Activated CD4-positive, CD25-positive, alpha-beta regulatory T cell (primary cell): ENCODE measurements at regions not wholly inside any gene's neighbourhood (a gene's known extent, or its start where the extent isn't known, plus 50 kb on each side); places are given as distances from the start of the nearest gene placed in this dataset.

ENCODE experiments used
- DNase-seq, 4 experiments: peaks; one replicate each; lab custom pipeline; 2025; lab: John Stamatoyannopoulos, UW

DNA sequence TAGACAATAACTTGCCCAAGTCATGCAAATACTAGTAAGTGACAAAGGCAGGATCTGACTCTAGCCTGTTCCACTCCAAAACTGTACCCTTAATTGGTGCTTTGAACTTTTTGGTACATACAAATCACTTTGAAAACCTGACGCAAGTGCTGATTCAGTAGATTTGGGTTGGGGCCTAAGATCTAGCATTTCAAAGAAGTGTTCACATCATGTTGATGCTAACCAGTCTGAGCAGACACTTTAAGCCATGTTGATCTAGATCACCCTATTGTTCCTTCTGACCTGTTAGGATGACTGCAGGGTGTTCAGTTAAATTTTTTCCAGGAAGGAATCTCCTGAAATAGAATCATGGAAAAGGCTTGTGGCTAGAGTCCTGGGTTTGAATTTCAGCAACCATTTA is 57.7 kb upstream of the CPEB4 start:
- DNase-seq: no peak

DNA sequence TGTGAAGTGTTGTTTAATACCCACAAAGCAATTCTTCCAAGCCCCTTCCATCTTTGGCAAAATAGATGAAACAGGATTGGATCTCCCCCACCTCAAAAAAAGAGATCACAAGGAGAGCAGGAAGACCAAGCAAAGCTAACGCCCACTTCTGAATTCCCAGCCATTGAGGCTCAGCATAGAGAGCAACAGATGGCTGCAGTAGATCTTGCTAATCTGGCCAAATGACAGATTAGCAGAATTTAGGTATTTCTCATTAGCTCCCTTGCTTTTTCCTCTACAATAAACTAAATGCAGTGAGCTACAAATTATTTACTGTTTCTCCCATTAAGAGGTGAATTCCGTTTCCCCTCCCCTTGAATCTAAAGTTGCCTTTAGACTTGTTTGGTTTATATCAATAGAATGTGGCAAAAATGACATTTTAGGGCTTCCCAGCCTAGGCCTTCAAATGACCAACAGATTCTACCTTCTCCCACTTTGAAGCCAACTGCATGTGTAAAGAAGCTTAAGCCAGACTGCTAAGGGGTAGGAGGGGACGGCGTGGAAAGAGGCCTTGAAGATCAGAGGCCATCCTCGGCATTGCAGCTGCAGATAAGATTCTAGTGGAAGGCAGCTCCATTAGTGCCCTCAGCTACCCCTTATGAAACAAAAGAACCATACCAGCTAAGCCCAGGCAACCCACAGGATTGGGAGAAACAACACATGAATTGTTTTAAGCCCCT is 56.8 kb upstream of the CPEB4 start:
- DNase-seq: no peak

DNA sequence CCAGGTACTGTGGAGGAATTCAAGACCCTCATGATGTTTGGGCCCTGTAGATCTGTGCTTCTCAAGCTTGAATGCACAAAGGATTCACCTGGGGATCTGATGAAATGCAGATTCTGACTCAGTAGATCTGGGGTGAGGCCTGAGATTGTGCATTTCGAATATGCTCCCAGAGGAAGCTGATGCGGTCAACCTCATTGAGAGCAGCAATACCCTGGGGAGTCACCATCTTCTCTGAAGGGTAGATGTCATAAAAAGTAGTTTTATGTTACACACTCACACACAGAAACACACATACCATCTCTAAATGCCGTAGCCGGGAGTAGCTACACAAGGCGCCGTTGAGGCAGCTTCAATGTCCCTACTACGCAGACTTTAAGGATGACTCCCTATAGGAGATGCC is 55.8 kb upstream of the CPEB4 start:
- no peak for DNase-seq

DNA sequence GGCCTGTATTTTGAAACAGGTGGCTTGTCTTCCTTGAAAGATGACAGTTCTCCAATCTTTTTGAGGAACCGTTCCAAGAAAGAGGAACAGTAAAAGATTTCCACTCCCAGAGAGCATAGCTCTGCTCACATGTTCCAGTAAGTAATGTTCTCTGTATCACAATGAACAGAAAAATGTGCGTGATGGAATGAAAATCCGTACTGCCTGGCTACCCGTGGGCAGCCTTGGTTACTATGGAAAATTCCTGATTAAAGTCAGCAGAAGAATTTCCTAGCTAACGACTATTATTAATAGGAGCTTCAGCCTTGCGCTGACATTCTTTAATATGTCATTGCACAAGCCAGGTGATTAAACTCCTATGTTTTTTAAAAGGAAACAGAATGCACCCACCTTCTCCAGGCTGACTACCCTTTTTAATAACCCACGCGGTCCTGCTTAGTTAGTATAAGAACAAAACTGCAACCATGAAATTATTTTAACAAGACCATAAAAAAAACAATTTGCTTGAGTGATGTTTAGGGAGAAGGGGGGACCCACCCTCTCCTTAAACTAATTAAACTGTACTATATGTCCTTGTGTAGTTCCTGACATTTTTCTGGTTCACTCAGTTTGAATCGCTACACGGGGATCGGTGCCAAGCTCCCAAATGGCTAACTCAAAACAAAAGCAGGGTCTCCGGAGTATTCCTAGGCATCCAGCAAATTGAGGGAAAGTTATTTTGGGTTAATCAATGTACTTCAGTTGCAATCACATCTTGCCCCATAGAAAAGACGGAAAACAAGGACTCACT is 54.8 kb upstream of the CPEB4 start:
- no peak for DNase-seq

DNA sequence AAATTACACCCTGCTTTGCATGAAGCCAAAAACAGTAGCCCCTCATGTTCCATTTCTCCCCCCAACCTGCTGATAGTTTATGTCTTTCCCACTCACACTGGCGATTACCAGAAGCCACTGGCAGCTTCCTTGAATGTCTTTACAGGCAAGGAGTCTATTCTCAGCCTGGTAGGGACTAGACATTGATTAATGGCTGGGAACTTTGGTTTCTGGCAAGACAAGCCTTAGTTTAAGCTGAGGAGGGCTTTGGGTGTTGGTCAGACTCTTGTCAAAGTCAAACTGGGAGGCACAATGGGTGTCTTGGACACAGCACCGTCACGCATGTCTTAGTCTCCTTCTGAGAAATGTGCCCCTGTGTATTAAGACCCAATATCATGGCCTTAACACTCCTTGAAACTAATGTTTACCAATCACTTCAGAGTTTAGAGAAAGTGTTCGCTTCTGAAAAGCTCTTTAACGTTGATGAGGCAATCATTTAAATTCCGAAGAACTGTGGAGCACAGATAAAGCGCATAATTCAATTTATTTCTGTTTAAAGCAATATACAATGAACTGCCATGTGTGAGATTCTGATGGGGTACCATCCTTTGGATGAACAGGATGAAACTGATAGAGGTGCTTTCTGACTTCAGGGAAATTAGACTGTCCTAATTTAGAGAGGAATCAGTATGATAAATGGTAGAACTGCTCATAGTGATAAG is 53.9 kb upstream of the CPEB4 start:
- no peak for DNase-seq

DNA sequence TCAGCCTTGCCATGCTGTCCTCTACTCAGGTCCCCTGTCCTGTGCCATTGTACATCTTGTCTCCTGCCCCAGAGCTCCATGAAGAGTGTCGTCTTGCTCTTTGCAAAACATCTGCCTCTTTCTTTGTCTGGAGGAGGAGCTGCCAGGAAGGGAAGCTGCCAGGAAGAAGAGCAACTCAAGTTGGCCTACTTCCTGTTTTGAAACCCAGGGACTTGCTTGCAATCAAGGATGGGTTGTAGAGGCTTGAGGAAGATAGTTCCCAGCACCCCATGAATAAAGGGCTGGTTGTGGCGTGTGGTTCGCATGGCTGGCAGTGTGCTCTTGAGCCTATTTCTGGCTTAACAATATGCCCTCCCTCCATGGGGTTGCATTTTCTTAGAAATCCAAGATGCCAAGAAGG is 53.0 kb upstream of the CPEB4 start:
- no peak for DNase-seq

DNA sequence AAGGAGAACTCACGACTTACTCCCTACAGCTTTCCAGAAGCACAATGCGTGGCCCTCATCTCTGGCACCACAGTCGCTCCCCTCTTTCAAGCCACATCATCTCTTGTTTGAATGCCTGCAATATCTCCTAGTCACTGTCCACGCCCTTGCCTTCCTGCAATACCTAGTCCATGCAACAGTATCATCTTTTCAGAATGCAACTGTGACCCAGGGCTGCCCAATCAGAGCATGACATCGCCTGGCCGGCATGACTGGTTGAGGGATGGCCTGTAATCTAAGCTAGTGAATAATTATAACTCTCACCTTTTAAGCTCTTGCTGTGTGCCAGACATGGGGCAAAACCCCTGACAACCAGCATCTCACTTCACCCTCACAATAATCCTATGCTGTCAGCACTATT is 52.5 kb upstream of the CPEB4 start:
- DNase-seq: no peak

DNA sequence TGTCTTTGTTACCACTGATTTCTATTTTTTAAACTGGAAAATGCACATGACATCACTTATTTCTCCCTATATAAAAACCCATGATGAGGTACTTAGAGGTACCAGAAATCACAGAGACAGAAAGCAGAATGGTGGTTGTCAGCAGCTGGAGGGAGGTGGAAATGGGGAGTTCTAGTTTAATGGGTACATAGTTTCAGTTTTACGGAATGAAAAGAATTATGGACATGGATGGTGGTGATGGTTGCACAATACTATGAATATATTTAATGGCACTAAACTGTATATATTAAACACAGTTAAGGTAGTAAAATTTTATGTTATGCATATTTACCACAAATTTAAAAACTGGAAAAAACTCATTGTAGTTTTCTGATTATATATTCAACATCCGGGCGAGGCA is 50.5 kb upstream of the CPEB4 start:
- no peak for DNase-seq
